ENCODE measurements at regions not wholly inside any gene's neighbourhood (a gene's known extent, or its start where the extent isn't known, plus 50 kb on each side); places are given as distances from the start of the nearest gene placed in this dataset.

GRCh38 chr14:101481557-101481956 is 79.7 kb upstream of the DIO3 start:
- peaks cover 2% of the 10 kb centered on the region for H3K36me3 Mint-ChIP-seq (ENCODE audit: insufficient read depth)
- H3K27ac Mint-ChIP-seq: no peak overlapping the region
- peaks cover 13% of the 10 kb centered on the region for H3K9me3 Mint-ChIP-seq (ENCODE audit: low read depth)
- H3K27me3 Mint-ChIP-seq: no peaks in the 10 kb centered on the region
- peaks cover 31% of the 10 kb centered on the region for H3K4me1 Mint-ChIP-seq (ENCODE audit: low read depth)
- DNase-seq (ENCODE audit: low spot score, unreplicated experiment): no peak
- TF ChIP-seq, protein P1, sequence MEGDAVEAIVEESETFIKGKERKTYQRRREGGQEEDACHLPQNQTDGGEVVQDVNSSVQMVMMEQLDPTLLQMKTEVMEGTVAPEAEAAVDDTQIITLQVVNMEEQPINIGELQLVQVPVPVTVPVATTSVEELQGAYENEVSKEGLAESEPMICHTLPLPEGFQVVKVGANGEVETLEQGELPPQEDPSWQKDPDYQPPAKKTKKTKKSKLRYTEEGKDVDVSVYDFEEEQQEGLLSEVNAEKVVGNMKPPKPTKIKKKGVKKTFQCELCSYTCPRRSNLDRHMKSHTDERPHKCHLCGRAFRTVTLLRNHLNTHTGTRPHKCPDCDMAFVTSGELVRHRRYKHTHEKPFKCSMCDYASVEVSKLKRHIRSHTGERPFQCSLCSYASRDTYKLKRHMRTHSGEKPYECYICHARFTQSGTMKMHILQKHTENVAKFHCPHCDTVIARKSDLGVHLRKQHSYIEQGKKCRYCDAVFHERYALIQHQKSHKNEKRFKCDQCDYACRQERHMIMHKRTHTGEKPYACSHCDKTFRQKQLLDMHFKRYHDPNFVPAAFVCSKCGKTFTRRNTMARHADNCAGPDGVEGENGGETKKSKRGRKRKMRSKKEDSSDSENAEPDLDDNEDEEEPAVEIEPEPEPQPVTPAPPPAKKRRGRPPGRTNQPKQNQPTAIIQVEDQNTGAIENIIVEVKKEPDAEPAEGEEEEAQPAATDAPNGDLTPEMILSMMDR (IDR thresholded peaks at IDR 0.05; ENCODE audit: unreplicated experiment): no peak
- no peak overlapping the region for H3K4me3 Mint-ChIP-seq (ENCODE audit: low read depth)

DNA sequence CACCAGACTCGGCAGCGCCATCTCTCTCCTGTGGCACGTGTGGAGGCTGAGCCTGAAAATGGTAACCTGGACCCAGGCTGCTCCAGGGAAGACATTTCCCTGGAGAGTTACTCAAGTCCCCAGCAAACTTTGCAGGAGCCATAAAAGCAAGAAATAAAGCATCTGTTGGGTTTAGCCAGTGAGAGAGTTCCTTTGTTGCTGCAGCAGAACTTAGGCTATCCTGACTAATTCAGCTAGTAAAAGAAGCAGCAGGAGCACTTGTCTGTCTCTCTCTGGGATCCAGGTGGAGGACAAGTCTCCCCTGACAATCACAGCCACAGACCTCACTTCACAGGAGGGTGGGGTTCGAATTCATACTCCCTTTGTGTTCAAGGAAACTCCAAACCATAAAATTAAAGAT is 79.2 kb upstream of the DIO3 start:
- peaks cover 26% of the 10 kb centered on the region for H3K4me1 Mint-ChIP-seq (ENCODE audit: low read depth)
- no peak for DNase-seq (ENCODE audit: low spot score, unreplicated experiment)

GRCh38 chr14:101483829-101484228 is 77.5 kb upstream of the DIO3 start:
- TF ChIP-seq, protein P1 (IDR thresholded peaks at IDR 0.05; ENCODE audit: unreplicated experiment): no peak
- Mint-ChIP-seq H3K4me1 (ENCODE audit: low read depth) (peaks cover 18% of the 10 kb centered on the region), H3K27me3 (no peaks in the 10 kb centered on the region), H3K9me3 (ENCODE audit: low read depth) (peaks cover 19% of the 10 kb centered on the region), H3K27ac (no peak overlapping the region), H3K4me3 (ENCODE audit: low read depth) (no peak overlapping the region), H3K36me3 (ENCODE audit: insufficient read depth) (peaks cover 2% of the 10 kb centered on the region)
- no peak for DNase-seq (ENCODE audit: low spot score, unreplicated experiment)

More for the DNA sequence above, 79.2 kb upstream of the DIO3 start:
- Mint-ChIP-seq H3K27me3 (no peaks in the 10 kb centered on the region), H3K36me3 (ENCODE audit: insufficient read depth) (peaks cover 2% of the 10 kb centered on the region), H3K4me3 (ENCODE audit: low read depth) (no peak overlapping the region), H3K9me3 (ENCODE audit: low read depth) (peaks cover 13% of the 10 kb centered on the region), H3K27ac (no peak overlapping the region)
- TF ChIP-seq, protein P1 (IDR thresholded peaks at IDR 0.05; ENCODE audit: unreplicated experiment): no peak

GRCh38 chr14:101489092-101489760 is 72.1 kb upstream of the DIO3 start:
- TF ChIP-seq, protein P1 (IDR thresholded peaks at IDR 0.05; ENCODE audit: unreplicated experiment): no peak
- Mint-ChIP-seq H3K27ac (no peak overlapping the region), H3K9me3 (ENCODE audit: low read depth) (peaks cover 21% of the 10 kb centered on the region), H3K4me3 (ENCODE audit: low read depth) (no peak overlapping the region), H3K36me3 (ENCODE audit: insufficient read depth) (peaks cover under 1% of the 10 kb centered on the region), H3K27me3 (peaks cover 11% of the 10 kb centered on the region), H3K4me1 (ENCODE audit: low read depth) (peaks cover 6% of the 10 kb centered on the region)
- no peak for DNase-seq (ENCODE audit: low spot score, unreplicated experiment)

DNA sequence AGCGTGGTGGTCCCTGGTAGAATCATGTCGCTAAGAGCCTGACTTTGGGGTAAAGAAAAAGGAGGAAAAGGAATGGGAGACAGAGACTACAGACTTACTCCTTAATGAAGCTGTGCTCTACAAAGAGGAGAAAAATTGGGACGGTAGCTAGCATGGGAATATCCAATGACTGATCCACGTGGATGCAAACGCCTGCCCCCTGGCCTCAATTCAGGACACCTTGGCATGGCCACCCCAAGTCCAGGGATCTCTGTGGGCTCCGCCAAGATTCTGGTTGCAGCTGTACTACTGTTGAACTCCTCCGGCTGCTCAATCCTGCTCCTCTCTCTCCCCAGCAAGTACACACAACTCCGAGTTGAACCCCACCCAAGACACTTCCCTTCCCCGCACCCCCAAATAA is 70.5 kb upstream of the DIO3 start:
- peaks cover 6% of the 10 kb centered on the region for H3K4me1 Mint-ChIP-seq (ENCODE audit: low read depth)
- H3K27me3 Mint-ChIP-seq: peaks cover 12% of the 10 kb centered on the region
- TF ChIP-seq, protein P1 (IDR thresholded peaks at IDR 0.05; ENCODE audit: unreplicated experiment): no peak
- H3K4me3 Mint-ChIP-seq (ENCODE audit: low read depth): no peak overlapping the region
- DNase-seq (ENCODE audit: low spot score, unreplicated experiment): no peak
- H3K9me3 Mint-ChIP-seq (ENCODE audit: low read depth): peaks cover 17% of the 10 kb centered on the region
- peaks cover 2% of the 10 kb centered on the region for H3K36me3 Mint-ChIP-seq (ENCODE audit: insufficient read depth)
- H3K27ac Mint-ChIP-seq: no peak overlapping the region

Measured in progenitor cell of endocrine pancreas (in vitro differentiated cells).